ENCODE measurements at regions not wholly inside any gene's neighbourhood (a gene's known extent, or its start where the extent isn't known, plus 50 kb on each side); places are given as distances from the start of the nearest gene placed in this dataset.
"Not testable (repeated sequence)": the region's sequence is repeated elsewhere in the genome, so short reads cannot be mapped to it uniquely, and the experiment has no call there.

DNA sequence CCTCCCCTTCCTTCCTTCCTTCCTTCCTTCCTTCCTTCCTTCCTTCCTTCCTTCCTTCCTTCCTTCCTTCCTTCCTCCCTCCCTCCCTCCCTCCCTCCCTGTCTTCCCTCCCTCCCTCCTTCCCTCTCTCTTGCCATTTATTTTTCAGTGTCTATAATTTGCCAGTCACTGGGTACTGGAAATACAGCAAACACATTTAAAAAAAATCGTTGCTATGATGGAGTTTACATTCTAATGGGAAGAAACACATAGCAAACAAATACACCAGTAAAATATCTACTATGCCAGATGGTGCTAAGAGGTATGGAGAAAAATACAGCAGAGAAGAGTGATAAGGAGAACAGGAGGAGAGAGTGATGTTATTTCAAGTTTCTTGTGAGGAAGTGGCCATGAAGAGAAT lies 309.5 kb downstream of the CTH start:
- no peaks in the 10 kb centered on the region for H3K36me3 Mint-ChIP-seq
- no peaks in the 10 kb centered on the region for H3K4me1 Mint-ChIP-seq
- H3K27ac Mint-ChIP-seq = no peak overlapping the region
- no peaks in the 10 kb centered on the region for H3K27me3 Mint-ChIP-seq
- no peak overlapping the region for H3K4me3 Mint-ChIP-seq
- CTCF ChIA-PET = no interaction called here
- H3K9me3 Mint-ChIP-seq = peaks cover 9% of the 10 kb centered on the region
- DNase-seq = no peak

DNA sequence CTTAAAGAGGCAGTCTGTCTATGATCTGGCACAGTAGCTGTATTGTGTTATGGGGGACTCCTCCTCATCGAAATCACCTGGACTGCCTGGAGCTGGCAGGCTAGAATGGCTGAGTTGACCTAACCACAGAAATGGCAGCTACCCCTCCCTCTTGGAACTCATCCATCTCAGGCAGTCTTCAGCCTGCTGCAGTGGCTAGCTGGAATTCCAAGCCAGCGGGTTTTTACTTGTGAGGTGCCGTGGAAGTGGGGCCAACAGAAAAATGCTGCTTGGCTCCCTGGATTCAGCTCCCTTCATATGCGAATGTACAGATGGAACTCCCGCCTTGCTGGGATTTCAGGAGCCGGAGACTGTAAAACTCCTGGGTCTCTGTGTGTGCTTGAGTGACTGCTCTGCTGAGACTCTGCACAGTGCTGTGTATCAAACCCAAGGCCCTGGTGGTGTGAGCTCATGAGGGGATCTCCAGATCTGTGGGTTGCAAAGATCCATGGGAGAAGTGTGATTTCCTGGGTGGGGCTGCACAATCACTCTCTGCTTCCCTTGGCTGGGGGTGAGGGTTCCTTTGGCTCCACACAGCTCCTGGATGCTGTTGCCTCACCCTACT lies 316.9 kb downstream of the CTH start:
- Mint-ChIP-seq H3K9me3 (peaks cover 23% of the 10 kb centered on the region), H3K36me3 (no peaks in the 10 kb centered on the region), H3K4me3 (no peak overlapping the region), H3K4me1 (no peaks in the 10 kb centered on the region), H3K27me3 (no peaks in the 10 kb centered on the region), H3K27ac (no peak overlapping the region)
- CTCF ChIA-PET = no interaction called here
- DNase-seq = no peak

GRCh38 chr1:70736518-70736917 lies 311.1 kb downstream of the PTGER3 start:
- H3K27ac Mint-ChIP-seq, H3K27me3 Mint-ChIP-seq, H3K4me3 Mint-ChIP-seq, H3K36me3 Mint-ChIP-seq, CTCF ChIA-PET, H3K4me1 Mint-ChIP-seq, H3K9me3 Mint-ChIP-seq, DNase-seq: not testable (repeated sequence)

GRCh38 chr1:70737125-70737524 lies 310.5 kb downstream of the PTGER3 start:
- no peaks in the 10 kb centered on the region for H3K9me3 Mint-ChIP-seq
- H3K4me3 Mint-ChIP-seq = no peak overlapping the region
- no peaks in the 10 kb centered on the region for H3K4me1 Mint-ChIP-seq
- no peaks in the 10 kb centered on the region for H3K27me3 Mint-ChIP-seq
- CTCF ChIA-PET = no interaction called here
- H3K36me3 Mint-ChIP-seq = no peaks in the 10 kb centered on the region
- DNase-seq = no peak
- H3K27ac Mint-ChIP-seq = no peak overlapping the region

- CTCF ChIA-PET = no interaction called here
These were observed 309.0 kb downstream of the PTGER3 start for GRCh38 chr1:70738624-70739023.

DNA sequence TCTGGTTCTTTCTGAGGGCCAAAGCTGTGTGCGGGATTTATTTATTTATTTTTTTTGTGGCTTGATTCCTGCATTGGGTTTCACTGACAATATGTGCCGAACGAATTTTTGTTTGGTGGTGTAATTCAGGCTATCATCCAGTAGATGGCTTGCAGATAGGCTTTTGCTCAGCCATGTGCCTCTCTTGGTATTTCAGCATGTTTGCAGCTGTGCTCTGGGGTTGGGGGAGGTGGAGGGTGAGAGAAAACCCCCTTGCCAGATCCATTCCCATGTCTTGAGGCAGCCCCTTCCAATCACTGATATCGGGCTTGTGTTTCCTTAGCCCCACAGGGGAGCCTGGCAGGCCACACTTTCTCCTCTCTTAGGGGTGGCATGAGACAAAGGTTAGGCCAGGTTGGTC lies 302.4 kb downstream of the PTGER3 start:
- CTCF ChIA-PET = no interaction called here
- no peak for DNase-seq
- Mint-ChIP-seq H3K27me3 (no peaks in the 10 kb centered on the region), H3K36me3 (no peaks in the 10 kb centered on the region), H3K27ac (no peak overlapping the region), H3K4me1 (no peaks in the 10 kb centered on the region), H3K9me3 (peaks cover 15% of the 10 kb centered on the region), H3K4me3 (no peak overlapping the region)

More at GRCh38 chr1:70738624-70739023, 309.0 kb downstream of the PTGER3 start:
- no peaks in the 10 kb centered on the region for H3K9me3 Mint-ChIP-seq
- DNase-seq = no peak
- no peaks in the 10 kb centered on the region for H3K4me1 Mint-ChIP-seq
- H3K27me3 Mint-ChIP-seq = no peaks in the 10 kb centered on the region
- no peak overlapping the region for H3K4me3 Mint-ChIP-seq
- no peaks in the 10 kb centered on the region for H3K36me3 Mint-ChIP-seq
- H3K27ac Mint-ChIP-seq = no peak overlapping the region

GRCh38 chr1:70746062-70746461 lies 301.6 kb downstream of the PTGER3 start:
- H3K27ac Mint-ChIP-seq, H3K36me3 Mint-ChIP-seq, CTCF ChIA-PET, H3K4me1 Mint-ChIP-seq, H3K4me3 Mint-ChIP-seq, H3K27me3 Mint-ChIP-seq, DNase-seq: not testable (repeated sequence)
- peaks cover 15% of the 10 kb centered on the region for H3K9me3 Mint-ChIP-seq

DNA sequence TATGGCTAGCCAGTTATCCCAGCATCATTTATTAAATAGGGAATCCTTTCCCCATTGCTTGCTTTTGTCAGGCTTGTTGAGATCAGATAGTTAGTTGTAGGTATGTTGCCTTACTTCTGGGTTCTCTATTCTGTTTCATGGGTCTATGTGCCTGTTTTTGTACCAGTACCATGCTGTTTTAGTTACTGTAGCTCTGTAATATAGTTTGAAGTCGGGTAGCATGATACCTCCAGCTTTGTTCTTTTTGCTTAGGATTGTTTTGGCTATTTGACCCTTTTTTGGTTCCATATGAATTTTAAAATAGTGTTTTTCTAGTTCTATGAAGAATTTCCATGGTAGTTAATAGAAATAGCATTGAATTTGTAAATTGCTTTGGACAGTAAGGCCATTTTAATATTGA lies 300.5 kb downstream of the PTGER3 start:
- H3K4me1 Mint-ChIP-seq, H3K4me3 Mint-ChIP-seq, DNase-seq, H3K27ac Mint-ChIP-seq, H3K27me3 Mint-ChIP-seq, H3K36me3 Mint-ChIP-seq: not testable (repeated sequence)
- CTCF ChIA-PET = interaction anchor here (0.7 kb wide), 1 partner anchor 135 kb away, joined by 3 read pairs; no protein-coding TSS in a partner anchor
- H3K9me3 Mint-ChIP-seq = peaks cover 15% of the 10 kb centered on the region

DNA sequence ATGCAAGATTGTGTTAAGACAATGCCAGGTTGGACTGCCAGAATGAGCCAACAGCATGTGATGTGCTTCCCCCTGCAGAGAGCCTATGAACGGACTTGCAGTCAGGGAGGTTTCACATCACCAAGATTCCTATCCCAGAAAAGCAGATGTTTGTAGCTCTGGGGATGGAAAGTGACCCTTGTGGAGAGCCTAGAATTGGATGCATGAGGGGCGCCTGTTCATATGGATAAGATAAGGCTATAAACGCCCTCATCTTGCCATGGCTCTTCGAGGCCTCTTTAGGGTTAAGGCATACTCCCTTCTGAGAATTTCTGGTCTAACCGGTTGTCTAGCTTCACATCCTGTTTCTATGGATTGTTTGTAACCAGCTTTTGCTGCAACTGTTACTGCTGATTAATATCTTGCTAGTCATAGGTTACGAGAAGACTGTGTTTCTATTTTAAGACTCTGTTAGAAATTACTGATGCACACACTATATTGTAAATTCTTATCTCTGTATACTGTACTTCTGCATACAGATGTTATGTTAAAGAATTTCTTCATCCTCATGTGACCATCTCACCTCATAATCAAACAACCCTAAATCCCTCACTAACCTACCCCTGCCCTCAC lies 295.8 kb downstream of the PTGER3 start:
- H3K36me3 Mint-ChIP-seq, H3K4me3 Mint-ChIP-seq, CTCF ChIA-PET, DNase-seq, H3K4me1 Mint-ChIP-seq, H3K27ac Mint-ChIP-seq, H3K27me3 Mint-ChIP-seq, H3K9me3 Mint-ChIP-seq: not testable (repeated sequence)

- Mint-ChIP-seq H3K27ac (no peak overlapping the region), H3K4me1 (no peaks in the 10 kb centered on the region), H3K27me3 (no peaks in the 10 kb centered on the region), H3K4me3 (no peak overlapping the region), H3K9me3 (peaks cover 6% of the 10 kb centered on the region), H3K36me3 (no peaks in the 10 kb centered on the region)
- CTCF ChIA-PET = no interaction called here
- no peak for DNase-seq
These were observed 292.9 kb downstream of the PTGER3 start for GRCh38 chr1:70754701-70755100.

DNA sequence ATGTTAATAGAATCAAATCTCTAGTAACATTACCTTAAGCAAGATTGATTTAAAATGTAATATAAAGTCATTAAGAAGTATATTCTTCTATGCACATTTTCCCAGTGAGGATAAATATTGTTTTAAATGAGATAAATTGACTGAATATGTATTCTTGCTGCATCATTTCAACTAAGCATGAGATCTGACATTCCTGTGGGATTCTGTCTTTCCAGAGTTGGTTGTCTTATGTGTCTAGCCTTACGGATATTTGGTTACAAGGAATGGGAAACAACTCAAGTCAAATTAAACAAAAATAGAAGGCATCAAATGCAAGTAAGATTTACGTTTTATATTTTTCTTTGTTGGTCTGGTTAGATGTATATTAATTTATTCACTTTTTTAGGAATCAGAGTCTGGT lies 287.5 kb downstream of the PTGER3 start:
- no peaks in the 10 kb centered on the region for H3K4me1 Mint-ChIP-seq
- DNase-seq = no peak
- CTCF ChIA-PET = no interaction called here
- peaks cover 2% of the 10 kb centered on the region for H3K9me3 Mint-ChIP-seq
- no peaks in the 10 kb centered on the region for H3K36me3 Mint-ChIP-seq
- H3K27ac Mint-ChIP-seq = no peak overlapping the region
- no peak overlapping the region for H3K4me3 Mint-ChIP-seq
- H3K27me3 Mint-ChIP-seq = no peaks in the 10 kb centered on the region

DNA sequence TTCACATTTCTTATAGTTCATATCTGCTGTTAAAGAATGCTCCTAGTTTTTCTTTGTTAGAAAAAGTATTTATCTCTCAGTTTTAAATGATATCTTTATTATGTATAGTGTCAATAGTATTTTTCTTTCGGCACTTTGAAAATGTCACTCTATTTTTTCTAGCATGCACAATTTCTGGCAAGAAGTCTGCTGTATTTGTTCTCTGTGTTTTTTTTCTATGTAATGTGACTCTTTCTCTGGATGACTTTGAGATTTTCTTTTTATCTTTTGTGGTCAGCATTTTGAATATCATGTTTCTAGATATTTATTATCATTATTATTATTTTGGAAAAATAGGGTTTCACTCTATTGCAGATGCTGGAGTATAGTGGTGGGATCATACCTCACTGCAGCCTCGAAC lies 285.2 kb downstream of the PTGER3 start:
- no peaks in the 10 kb centered on the region for H3K27me3 Mint-ChIP-seq
- no peaks in the 10 kb centered on the region for H3K4me1 Mint-ChIP-seq
- no peak for DNase-seq
- H3K4me3 Mint-ChIP-seq = no peak overlapping the region
- H3K36me3 Mint-ChIP-seq = no peaks in the 10 kb centered on the region
- H3K27ac Mint-ChIP-seq = no peak overlapping the region
- CTCF ChIA-PET = no interaction called here
- peaks cover 2% of the 10 kb centered on the region for H3K9me3 Mint-ChIP-seq

- H3K9me3 Mint-ChIP-seq = peaks cover 4% of the 10 kb centered on the region
- H3K27me3 Mint-ChIP-seq = no peaks in the 10 kb centered on the region
- CTCF ChIA-PET = no interaction called here
- H3K36me3 Mint-ChIP-seq = no peaks in the 10 kb centered on the region
- DNase-seq = no peak
- no peak overlapping the region for H3K27ac Mint-ChIP-seq
- H3K4me3 Mint-ChIP-seq = no peak overlapping the region
- no peaks in the 10 kb centered on the region for H3K4me1 Mint-ChIP-seq
These were observed 282.9 kb downstream of the PTGER3 start for GRCh38 chr1:70764747-70765146.

GRCh38 chr1:70767377-70767776 lies 280.2 kb downstream of the PTGER3 start:
- H3K4me3 Mint-ChIP-seq = no peak overlapping the region
- no peak for DNase-seq
- peaks cover 11% of the 10 kb centered on the region for H3K9me3 Mint-ChIP-seq
- CTCF ChIA-PET = no interaction called here
- H3K36me3 Mint-ChIP-seq = no peaks in the 10 kb centered on the region
- H3K27ac Mint-ChIP-seq = no peak overlapping the region
- no peaks in the 10 kb centered on the region for H3K4me1 Mint-ChIP-seq
- H3K27me3 Mint-ChIP-seq = no peaks in the 10 kb centered on the region

DNA sequence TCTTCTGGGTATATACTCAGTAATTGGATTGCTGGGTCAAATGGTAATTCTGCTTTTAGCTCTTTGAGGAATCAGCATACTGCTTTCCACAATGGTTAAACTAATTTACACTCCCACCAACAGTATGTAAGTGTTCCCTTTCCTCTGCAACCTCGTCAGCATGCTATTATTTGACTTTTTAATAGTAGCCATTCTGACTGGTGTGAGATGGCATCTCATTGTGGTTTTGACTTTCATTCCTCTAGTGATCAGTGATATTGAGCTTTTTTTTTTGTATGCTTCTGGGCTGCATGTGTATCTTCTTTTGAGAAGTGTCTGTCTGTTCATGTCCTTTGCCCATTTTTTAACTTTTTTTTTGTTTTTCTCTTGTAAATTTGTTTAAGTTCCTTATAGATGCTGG lies 279.4 kb downstream of the PTGER3 start:
- Mint-ChIP-seq H3K27me3 (no peaks in the 10 kb centered on the region), H3K4me3 (no peak overlapping the region), H3K4me1 (no peaks in the 10 kb centered on the region), H3K27ac (no peak overlapping the region), H3K36me3 (no peaks in the 10 kb centered on the region), H3K9me3 (peaks cover 10% of the 10 kb centered on the region)
- DNase-seq = no peak
- CTCF ChIA-PET = no interaction called here
